ENCODE measurements at regions not wholly inside any gene's neighbourhood (a gene's known extent, or its start where the extent isn't known, plus 50 kb on each side); places are given as distances from the start of the nearest gene placed in this dataset.

GRCh38 chr21:20511216-20511880 lies 486.9 kb upstream of the NCAM2 start:
- TF ChIP-seq POLR2A (IDR thresholded peaks at IDR 0.05) (no peak), CTCF (IDR thresholded peaks at IDR 0.05) (no peak)

Data from heart left ventricle (tissue), 13 donors.